OCI-LY3 (cell line): ENCODE measurements at regions not wholly inside any gene's neighbourhood (a gene's known extent, or its start where the extent isn't known, plus 50 kb on each side); places are given as distances from the start of the nearest gene placed in this dataset.

ENCODE experiments used
- H2AFZ ChIP-seq: fragments of 200-600, 300-600 bp; shearing (Covaris generic); 2 replicates; pipeline ENCODE4 v1.6.0; 2014; ENCODE audit warnings: antibody characterized with exemption, low read depth, low read length
- H3K27ac ChIP-seq: fragments of 200-600, 300-600 bp; sonication (generic); 2 replicates; pipeline ENCODE4 v1.5.1; 2014; ENCODE audit warnings: mild to moderate bottlenecking, low read length, moderate library complexity, mixed read lengths
- H3K27me3 ChIP-seq: fragments of 200-600, 300-600 bp; sonication (generic); 2 replicates; pipeline ENCODE4 v1.6.1; 2014; ENCODE audit warnings: low read depth, low read length, mixed read lengths
- H3K36me3 ChIP-seq: fragments of 200-600, 300-600 bp; sonication (generic); replicated peaks from 2 replicates; pipeline ENCODE3; 2014; ENCODE audit warnings: low read depth, low read length, mixed read lengths
- H3K4me1 ChIP-seq: fragments of 300-600, 200-600 bp; sonication (generic); 2 replicates; pipeline ENCODE4 v1.6.1; 2014; ENCODE audit warnings: low read length, mixed read lengths
- H3K4me2 ChIP-seq: fragments of 200-600, 300-600 bp; sonication (generic); 2 replicates; pipeline ENCODE4 v1.6.1; 2014; ENCODE audit warnings: low read length, mixed read lengths
- H3K4me3 ChIP-seq: fragments of 300-600, 200-600 bp; sonication (generic); 2 replicates; pipeline ENCODE4 v1.5.1; 2014; ENCODE audit warnings: antibody characterized with exemption, mild to moderate bottlenecking, low read length, moderate library complexity
- H3K79me2 ChIP-seq: fragments of 300-600, 200-600 bp; shearing (Covaris generic); 2 replicates; pipeline ENCODE4 v1.6.1; 2014; ENCODE audit warnings: mild to moderate bottlenecking, low read length, mixed read lengths
- H3K9ac ChIP-seq: fragments of 300-600, 200-600 bp; shearing (Covaris generic); 2 replicates; pipeline ENCODE4 v1.6.0; 2014; ENCODE audit warnings: mild to moderate bottlenecking, low read length, moderate library complexity
- H3K9me3 ChIP-seq: fragments of 200-600, 300-600 bp; shearing (Covaris generic); 2 replicates; pipeline ENCODE4 v1.6.1; 2014; ENCODE audit warnings: low read length, mixed read lengths; ENCODE audit not compliant: insufficient read depth
- H4K20me1 ChIP-seq: fragments of 200-600, 300-600 bp; sonication (generic); 2 replicates; pipeline ENCODE4 v1.6.1; 2016; ENCODE audit warnings: low read length, mixed read lengths; ENCODE audit not compliant: insufficient read depth
- CTCF ChIP-seq: fragments of 200-600, 300-600 bp; sonication (generic); IDR thresholded peaks from 2 replicates; pipeline ENCODE4 v1.5.1; 2014; ENCODE audit warnings: antibody characterized with exemption, low read length, low read depth
- EZH2phosphoT487 ChIP-seq: fragments of 200-600 bp; shearing (Covaris generic); IDR thresholded peaks from 2 replicates; pipeline ENCODE4 v1.6.1; 2018; ENCODE audit warnings: antibody characterized with exemption, mixed run types, low read depth

- Histone ChIP-seq H3K9me3 (no peaks in the 10 kb centered on the region), H3K27me3 (peaks cover 9% of the 10 kb centered on the region), H3K4me3 (no peak overlapping the region), H3K36me3 (no peaks in the 10 kb centered on the region), H3K79me2 (no peaks in the 10 kb centered on the region), H3K4me2 (no peak overlapping the region), H4K20me1 (no peaks in the 10 kb centered on the region), H3K27ac (no peak overlapping the region), H3K9ac (no peak overlapping the region), H3K4me1 (no peaks in the 10 kb centered on the region), H2AFZ (no peak overlapping the region)
- TF ChIP-seq CTCF = no peak
- no peak for TF ChIP-seq EZH2phosphoT487
Measured at GRCh38 chr11:33452836-33453624, 195.8 kb downstream of the HIPK3 start.

GRCh38 chr11:33451364-33451763 lies 194.2 kb downstream of the HIPK3 start:
- H3K27me3 ChIP-seq = peaks cover 9% of the 10 kb centered on the region
- H3K4me1 ChIP-seq = no peaks in the 10 kb centered on the region
- no peaks in the 10 kb centered on the region for H3K36me3 ChIP-seq
- H3K4me3 ChIP-seq = no peak overlapping the region
- H2AFZ ChIP-seq = no peak overlapping the region
- no peak overlapping the region for H3K9ac ChIP-seq
- no peaks in the 10 kb centered on the region for H3K9me3 ChIP-seq
- TF ChIP-seq CTCF (no peak), EZH2phosphoT487 (no peak)
- no peak overlapping the region for H3K27ac ChIP-seq
- no peak overlapping the region for H3K4me2 ChIP-seq
- H4K20me1 ChIP-seq = no peaks in the 10 kb centered on the region
- H3K79me2 ChIP-seq = no peaks in the 10 kb centered on the region

- no peaks in the 10 kb centered on the region for H3K9me3 ChIP-seq
- no peak overlapping the region for H3K4me3 ChIP-seq
- no peak overlapping the region for H3K9ac ChIP-seq
- peaks cover 12% of the 10 kb centered on the region for H3K27me3 ChIP-seq
- no peaks in the 10 kb centered on the region for H4K20me1 ChIP-seq
- TF ChIP-seq CTCF = no peak
- TF ChIP-seq EZH2phosphoT487 = no peak
- no peak overlapping the region for H2AFZ ChIP-seq
- H3K36me3 ChIP-seq = no peaks in the 10 kb centered on the region
- H3K4me1 ChIP-seq = no peaks in the 10 kb centered on the region
- H3K79me2 ChIP-seq = no peaks in the 10 kb centered on the region
- no peak overlapping the region for H3K4me2 ChIP-seq
- H3K27ac ChIP-seq = no peak overlapping the region
Measured at GRCh38 chr11:33449798-33450197, 192.6 kb downstream of the HIPK3 start.

GRCh38 chr11:33448461-33449130 lies 191.4 kb downstream of the HIPK3 start:
- TF ChIP-seq CTCF = no peak
- no peak for TF ChIP-seq EZH2phosphoT487
- H2AFZ ChIP-seq = no peak overlapping the region
- H3K79me2 ChIP-seq = no peaks in the 10 kb centered on the region
- no peaks in the 10 kb centered on the region for H3K4me1 ChIP-seq
- H3K36me3 ChIP-seq = no peaks in the 10 kb centered on the region
- H3K4me2 ChIP-seq = no peak overlapping the region
- H3K27me3 ChIP-seq = peaks cover 19% of the 10 kb centered on the region
- no peak overlapping the region for H3K9ac ChIP-seq
- no peak overlapping the region for H3K4me3 ChIP-seq
- H4K20me1 ChIP-seq = no peaks in the 10 kb centered on the region
- H3K9me3 ChIP-seq = no peaks in the 10 kb centered on the region
- H3K27ac ChIP-seq = no peak overlapping the region
